ENCODE measurements at regions not wholly inside any gene's neighbourhood (a gene's known extent, or its start where the extent isn't known, plus 50 kb on each side); places are given as distances from the start of the nearest gene placed in this dataset.

- no peaks in the 10 kb centered on the region for H3K27me3 ChIP-seq (ENCODE audit: low read length)
- no peak overlapping the region for H3K27ac ChIP-seq (ENCODE audit: low read depth, low read length)
- no peaks in the 10 kb centered on the region for H3K36me3 ChIP-seq (ENCODE audit: low read length)
- H3K9me3 ChIP-seq (ENCODE audit: insufficient read depth, low read length), result no peaks in the 10 kb centered on the region
- H3F3A ChIP-seq (ENCODE audit: insufficient read depth), result no peaks in the 10 kb centered on the region
- no peaks in the 10 kb centered on the region for H3K79me2 ChIP-seq (ENCODE audit: insufficient read depth, low read length)
- no peaks in the 10 kb centered on the region for H3K9me2 ChIP-seq (replicated peaks; ENCODE audit: insufficient read depth, low read length)
- TF ChIP-seq EZH2phosphoT487 (conservative IDR thresholded peaks at IDR 0.05; ENCODE audit: low read length), result no peak
- TF ChIP-seq CTCF (IDR thresholded peaks at IDR 0.05; ENCODE audit: insufficient read depth, low read length, poor library complexity, severe bottlenecking), result no peak
- H3K4me3 ChIP-seq (ENCODE audit: insufficient read depth, low read length, poor library complexity, severe bottlenecking), result no peak overlapping the region
- no peaks in the 10 kb centered on the region for H4K20me1 ChIP-seq (ENCODE audit: low read depth, low read length)
- H2AFZ ChIP-seq (ENCODE audit: low read depth, low read length, severe bottlenecking), result no peak overlapping the region
- no peak overlapping the region for H3K4me2 ChIP-seq (ENCODE audit: low read depth, low read length, poor library complexity, severe bottlenecking)
- no peak overlapping the region for H3K9ac ChIP-seq (ENCODE audit: low read length)
Measured at GRCh38 chr13:90427322-90428272, 919.9 kb upstream of the MIR17HG start.

GRCh38 chr13:90428522-90429210, 918.8 kb upstream of the MIR17HG start:
- Histone ChIP-seq H3K36me3 (ENCODE audit: low read length) (no peaks in the 10 kb centered on the region), H3K4me3 (ENCODE audit: insufficient read depth, low read length, poor library complexity, severe bottlenecking) (no peak overlapping the region), H3K27ac (ENCODE audit: low read depth, low read length) (no peak overlapping the region), H3K4me2 (ENCODE audit: low read depth, low read length, poor library complexity, severe bottlenecking) (no peak overlapping the region), H4K20me1 (ENCODE audit: low read depth, low read length) (no peaks in the 10 kb centered on the region), H3K9me2 (replicated peaks; ENCODE audit: insufficient read depth, low read length) (no peaks in the 10 kb centered on the region), H3F3A (ENCODE audit: insufficient read depth) (no peaks in the 10 kb centered on the region), H3K79me2 (ENCODE audit: insufficient read depth, low read length) (no peaks in the 10 kb centered on the region), H2AFZ (ENCODE audit: low read depth, low read length, severe bottlenecking) (no peak overlapping the region), H3K27me3 (ENCODE audit: low read length) (no peaks in the 10 kb centered on the region), H3K9ac (ENCODE audit: low read length) (no peak overlapping the region), H3K9me3 (ENCODE audit: insufficient read depth, low read length) (no peaks in the 10 kb centered on the region)
- TF ChIP-seq EZH2phosphoT487 (conservative IDR thresholded peaks at IDR 0.05; ENCODE audit: low read length) (no peak), CTCF (IDR thresholded peaks at IDR 0.05; ENCODE audit: insufficient read depth, low read length, poor library complexity, severe bottlenecking) (no peak)

- Histone ChIP-seq H3K4me2 (ENCODE audit: low read depth, low read length, poor library complexity, severe bottlenecking) (no peak overlapping the region), H3K36me3 (ENCODE audit: low read length) (no peaks in the 10 kb centered on the region)
- TF ChIP-seq CTCF (IDR thresholded peaks at IDR 0.05; ENCODE audit: insufficient read depth, low read length, poor library complexity, severe bottlenecking) (no peak), EZH2phosphoT487 (conservative IDR thresholded peaks at IDR 0.05; ENCODE audit: low read length) (no peak)
Measured at GRCh38 chr13:90430127-90430526, 917.4 kb upstream of the MIR17HG start.

More at GRCh38 chr13:90430127-90430526, 917.4 kb upstream of the MIR17HG start:
- H3K9me3 ChIP-seq (ENCODE audit: insufficient read depth, low read length), result no peaks in the 10 kb centered on the region
- no peak overlapping the region for H2AFZ ChIP-seq (ENCODE audit: low read depth, low read length, severe bottlenecking)
- H3K4me3 ChIP-seq (ENCODE audit: insufficient read depth, low read length, poor library complexity, severe bottlenecking), result no peak overlapping the region
- H3K27me3 ChIP-seq (ENCODE audit: low read length), result no peaks in the 10 kb centered on the region
- H3F3A ChIP-seq (ENCODE audit: insufficient read depth), result no peaks in the 10 kb centered on the region
- no peak overlapping the region for H3K9ac ChIP-seq (ENCODE audit: low read length)
- H4K20me1 ChIP-seq (ENCODE audit: low read depth, low read length), result no peaks in the 10 kb centered on the region
- no peaks in the 10 kb centered on the region for H3K9me2 ChIP-seq (replicated peaks; ENCODE audit: insufficient read depth, low read length)
- no peak overlapping the region for H3K27ac ChIP-seq (ENCODE audit: low read depth, low read length)
- no peaks in the 10 kb centered on the region for H3K79me2 ChIP-seq (ENCODE audit: insufficient read depth, low read length)
